Activated CD8-positive, alpha-beta T cell treated with anti-CD3 and anti-CD28 coated beads, Interleukin-2, amount 10 ng/mL, durations not matched to agents 7 days and 5 days (primary cell): ENCODE measurements at regions not wholly inside any gene's neighbourhood (a gene's known extent, or its start where the extent isn't known, plus 50 kb on each side); places are given as distances from the start of the nearest gene placed in this dataset.
"Not testable (repeated sequence)": the region's sequence is repeated elsewhere in the genome, so short reads cannot be mapped to it uniquely, and the experiment has no call there.

Experiments used
- ATAC-seq: fragments of 150-1000 bp; cut with Tn5 transposase; one replicate; pipeline ENCODE4 v1.10.0; 2021; ENCODE audit warnings: moderate library complexity
- CTCF ChIA-PET: fragments of 350-600 bp; sonication (Branson Sonifier 250); formaldehyde crosslinking; loops from one replicate; lab custom pipeline; 2021; ENCODE audit warnings: antibody characterized with exemption; lab: Charles Lee
- POLR2A ChIA-PET: fragments of 350-600 bp; sonication (Branson Sonifier 250); formaldehyde crosslinking; loops from one replicate; lab custom pipeline; 2021; ENCODE audit warnings: antibody characterized with exemption; lab: Charles Lee
- DNase-seq: peaks from one replicate; pipeline ENCODE4 v3.0.0-alpha.2; 2020
- H3K27ac Mint-ChIP-seq: one replicate; pipeline ENCODE4 v1.8.0; 2021; ENCODE audit warnings: mild to moderate bottlenecking, mixed read lengths
- H3K27me3 Mint-ChIP-seq: one replicate; pipeline ENCODE4 v1.8.0; 2021; ENCODE audit warnings: low read depth, mixed read lengths
- H3K36me3 Mint-ChIP-seq: one replicate; pipeline ENCODE4 v1.8.0; 2021; ENCODE audit warnings: low read depth, mixed read lengths
- H3K4me1 Mint-ChIP-seq: one replicate; pipeline ENCODE4 v1.8.0; 2021; ENCODE audit warnings: low read depth, mixed read lengths
- H3K4me3 Mint-ChIP-seq: one replicate; pipeline ENCODE4 v1.8.0; 2021; ENCODE audit warnings: mild to moderate bottlenecking, mixed read lengths
- H3K9me3 Mint-ChIP-seq: one replicate; pipeline ENCODE4 v1.8.0; 2022; ENCODE audit warnings: mixed read lengths; ENCODE audit not compliant: insufficient read depth

DNA sequence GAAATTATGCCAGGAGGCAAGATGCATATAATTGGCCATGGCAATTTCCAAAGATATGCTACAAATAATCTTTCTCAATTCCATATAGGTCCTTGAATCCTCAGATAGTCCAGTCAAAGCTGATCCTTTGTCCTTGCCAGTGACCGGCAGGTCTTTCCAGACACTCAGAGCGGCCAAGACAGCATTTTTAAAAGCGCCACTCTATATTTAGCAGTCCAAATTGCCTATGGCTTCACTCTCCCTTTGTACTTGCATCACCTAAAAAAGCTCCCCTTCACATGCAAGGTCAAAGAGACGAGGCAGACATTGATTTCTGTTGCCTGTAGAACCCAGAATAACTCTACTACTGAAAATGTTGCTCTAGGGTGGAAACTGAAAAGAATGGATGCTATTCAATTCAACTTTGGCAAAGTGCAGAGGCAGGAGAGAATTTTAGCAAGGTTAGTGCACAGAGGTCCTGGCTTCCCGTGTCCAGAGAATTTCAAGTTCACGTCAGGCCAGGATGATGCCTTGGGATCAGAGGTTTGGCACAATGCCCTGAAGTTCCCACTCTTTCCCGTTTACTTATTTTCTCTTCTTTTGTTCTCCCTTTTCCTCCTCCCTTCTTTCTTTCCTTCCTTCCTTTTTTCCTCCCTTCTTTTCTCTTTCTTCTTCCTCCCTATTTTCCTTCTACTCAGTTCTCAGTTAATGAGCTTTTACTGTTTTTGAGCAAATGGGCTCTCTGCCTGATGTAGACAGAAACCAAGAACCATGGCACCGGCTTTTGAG, 108.5 kb downstream of the KCNK1 start:
- Mint-ChIP-seq H3K27ac (no peak overlapping the region), H3K4me3 (no peak overlapping the region), H3K9me3 (no peaks in the 10 kb centered on the region), H3K4me1 (no peaks in the 10 kb centered on the region), H3K36me3 (no peaks in the 10 kb centered on the region), H3K27me3 (peaks cover 2% of the 10 kb centered on the region)
- no peak for ATAC-seq
- ChIA-PET POLR2A (no interaction called here), CTCF (no interaction called here)
- no peak for DNase-seq

GRCh38 chr1:233723387-233723786, 109.5 kb downstream of the KCNK1 start:
- POLR2A ChIA-PET = no interaction called here
- H3K36me3 Mint-ChIP-seq = no peaks in the 10 kb centered on the region
- H3K27ac Mint-ChIP-seq = no peak overlapping the region
- no peak overlapping the region for H3K4me3 Mint-ChIP-seq
- H3K9me3 Mint-ChIP-seq = no peaks in the 10 kb centered on the region
- H3K4me1 Mint-ChIP-seq = no peaks in the 10 kb centered on the region
- ATAC-seq (no peak), DNase-seq (no peak)
- CTCF ChIA-PET = interaction anchor here (1.4 kb wide), 1 partner anchor 14 kb away, joined by 3 read pairs; no protein-coding TSS in a partner anchor
- peaks cover 2% of the 10 kb centered on the region for H3K27me3 Mint-ChIP-seq

- H3K9me3 Mint-ChIP-seq, POLR2A ChIA-PET, H3K27ac Mint-ChIP-seq, DNase-seq, H3K36me3 Mint-ChIP-seq, ATAC-seq, H3K4me1 Mint-ChIP-seq, H3K27me3 Mint-ChIP-seq, H3K4me3 Mint-ChIP-seq: not testable (repeated sequence)
- CTCF ChIA-PET = interaction anchor here (0.8 to 1.4 kb wide), 2 partner anchors 13 to 18 kb away, joined by 3 read pairs; no protein-coding TSS in a partner anchor
Measured at GRCh38 chr1:233724131-233724631, 110.3 kb downstream of the KCNK1 start.

DNA sequence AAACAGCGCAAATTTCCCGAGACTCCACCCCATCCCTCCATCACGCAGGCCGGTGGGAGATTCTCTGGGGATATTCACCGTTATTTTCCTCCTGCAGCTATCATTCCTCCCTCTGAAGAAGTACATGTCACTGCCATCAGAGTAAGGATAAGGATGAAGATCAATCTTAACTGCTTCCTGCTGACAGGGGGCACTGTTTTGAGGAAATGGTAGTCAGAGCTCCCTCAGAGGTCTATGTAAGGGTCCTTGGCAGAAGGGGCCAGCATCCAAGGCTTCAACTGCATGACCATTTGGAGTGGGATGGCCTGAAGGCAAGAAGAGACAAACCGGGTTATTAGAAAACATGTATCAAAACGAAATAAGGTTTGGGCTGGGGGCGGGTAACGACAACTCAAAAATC, 111.5 kb downstream of the KCNK1 start:
- Mint-ChIP-seq H3K4me3 (no peak overlapping the region), H3K27me3 (peaks cover 2% of the 10 kb centered on the region), H3K36me3 (no peaks in the 10 kb centered on the region), H3K27ac (no peak overlapping the region), H3K9me3 (no peaks in the 10 kb centered on the region), H3K4me1 (no peaks in the 10 kb centered on the region)
- no peak for DNase-seq
- no peak for ATAC-seq
- ChIA-PET POLR2A (no interaction called here), CTCF (no interaction called here)

GRCh38 chr1:233728721-233729120, 114.8 kb downstream of the KCNK1 start:
- H3K4me3 Mint-ChIP-seq = no peak overlapping the region
- H3K9me3 Mint-ChIP-seq = no peaks in the 10 kb centered on the region
- CTCF ChIA-PET = no interaction called here
- H3K27me3 Mint-ChIP-seq = no peaks in the 10 kb centered on the region
- no peaks in the 10 kb centered on the region for H3K36me3 Mint-ChIP-seq
- no peaks in the 10 kb centered on the region for H3K4me1 Mint-ChIP-seq
- no peak overlapping the region for H3K27ac Mint-ChIP-seq
- ATAC-seq (no peak), DNase-seq (no peak)
- POLR2A ChIA-PET = no interaction called here

GRCh38 chr1:233730380-233730779, 116.5 kb downstream of the KCNK1 start:
- CTCF ChIA-PET = no interaction called here
- no peak overlapping the region for H3K4me3 Mint-ChIP-seq
- POLR2A ChIA-PET = no interaction called here
- no peak for ATAC-seq
- no peaks in the 10 kb centered on the region for H3K9me3 Mint-ChIP-seq
- H3K4me1 Mint-ChIP-seq = no peaks in the 10 kb centered on the region
- no peaks in the 10 kb centered on the region for H3K27me3 Mint-ChIP-seq
- DNase-seq = no peak
- H3K36me3 Mint-ChIP-seq = no peaks in the 10 kb centered on the region
- no peak overlapping the region for H3K27ac Mint-ChIP-seq

- Mint-ChIP-seq H3K36me3 (no peaks in the 10 kb centered on the region), H3K27me3 (no peaks in the 10 kb centered on the region), H3K4me3 (no peak overlapping the region), H3K4me1 (no peaks in the 10 kb centered on the region), H3K27ac (no peak overlapping the region), H3K9me3 (no peaks in the 10 kb centered on the region)
- ATAC-seq (no peak), DNase-seq (no peak)
- CTCF ChIA-PET = no interaction called here
- POLR2A ChIA-PET = no interaction called here
Measured at GRCh38 chr1:233730809-233731208, 116.9 kb downstream of the KCNK1 start.

- POLR2A ChIA-PET = interaction anchor here (0.7 kb wide), 1 partner anchor 68 kb away, joined by 3 read pairs; no protein-coding TSS in a partner anchor
- ATAC-seq (no peak), DNase-seq (no peak)
- Mint-ChIP-seq H3K27me3 (no peaks in the 10 kb centered on the region), H3K4me3 (no peak overlapping the region), H3K9me3 (no peaks in the 10 kb centered on the region), H3K27ac (no peak overlapping the region), H3K36me3 (no peaks in the 10 kb centered on the region), H3K4me1 (no peaks in the 10 kb centered on the region)
- CTCF ChIA-PET = no interaction called here
Measured at GRCh38 chr1:233732206-233732605, 118.3 kb downstream of the KCNK1 start.

GRCh38 chr1:233734456-233734855, 120.5 kb downstream of the KCNK1 start:
- no peak for ATAC-seq
- Mint-ChIP-seq H3K4me3 (no peak overlapping the region), H3K4me1 (no peaks in the 10 kb centered on the region), H3K27ac (no peak overlapping the region), H3K9me3 (no peaks in the 10 kb centered on the region), H3K36me3 (no peaks in the 10 kb centered on the region), H3K27me3 (no peaks in the 10 kb centered on the region)
- ChIA-PET CTCF (no interaction called here), POLR2A (no interaction called here)
- no peak for DNase-seq

DNA sequence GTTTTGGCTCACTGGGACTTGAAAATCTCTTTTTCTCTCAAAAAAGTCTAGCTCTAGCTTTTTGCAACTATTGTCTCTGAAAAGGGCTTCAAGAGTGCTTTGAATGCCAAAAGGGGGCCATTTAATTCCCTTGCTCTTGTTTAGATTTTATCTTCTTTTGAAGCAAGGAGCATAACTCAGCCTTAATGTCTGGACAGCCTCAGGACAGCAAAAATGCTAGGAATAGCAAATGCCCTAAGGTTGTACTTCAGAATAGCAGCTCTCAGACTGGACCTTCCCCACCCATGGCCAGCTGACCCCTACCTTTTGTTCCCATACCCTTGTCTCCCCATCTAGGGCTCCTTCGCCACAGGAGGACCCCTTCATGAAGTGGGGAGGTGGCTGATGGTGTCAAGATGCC, 121.4 kb downstream of the KCNK1 start:
- ChIA-PET POLR2A (no interaction called here), CTCF (no interaction called here)
- no peak overlapping the region for H3K27ac Mint-ChIP-seq
- H3K4me1 Mint-ChIP-seq = no peaks in the 10 kb centered on the region
- ATAC-seq = no peak
- no peak for DNase-seq
- no peaks in the 10 kb centered on the region for H3K36me3 Mint-ChIP-seq
- no peak overlapping the region for H3K4me3 Mint-ChIP-seq
- H3K27me3 Mint-ChIP-seq = no peaks in the 10 kb centered on the region
- no peaks in the 10 kb centered on the region for H3K9me3 Mint-ChIP-seq

- H3K27me3 Mint-ChIP-seq = no peaks in the 10 kb centered on the region
- H3K27ac Mint-ChIP-seq = no peak overlapping the region
- H3K36me3 Mint-ChIP-seq = no peaks in the 10 kb centered on the region
- no peak overlapping the region for H3K4me3 Mint-ChIP-seq
- ChIA-PET POLR2A (no interaction called here), CTCF (no interaction called here)
- no peaks in the 10 kb centered on the region for H3K9me3 Mint-ChIP-seq
- no peak for DNase-seq
- ATAC-seq = no peak
- H3K4me1 Mint-ChIP-seq = no peaks in the 10 kb centered on the region
Measured at GRCh38 chr1:233735847-233736246, 121.9 kb downstream of the KCNK1 start.

DNA sequence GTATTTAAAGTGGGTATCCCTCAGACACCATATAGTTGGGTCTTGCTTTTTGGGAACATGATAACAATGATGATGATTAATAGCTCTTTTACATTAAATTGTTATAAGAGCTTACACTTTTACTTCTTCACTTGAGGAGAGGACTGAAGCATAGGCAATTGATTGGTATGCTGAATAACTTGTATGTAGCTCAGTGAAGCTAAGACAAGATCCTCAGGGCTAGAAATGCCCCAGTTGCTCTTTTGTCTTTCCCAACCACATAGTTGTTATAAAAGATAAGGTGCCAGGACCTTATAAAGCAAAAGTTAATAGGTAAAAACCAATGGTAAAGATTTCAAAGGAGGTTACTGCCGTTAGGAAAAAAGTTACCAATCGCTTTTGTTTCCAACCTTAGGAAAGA, 123.4 kb downstream of the KCNK1 start:
- ChIA-PET CTCF (interaction anchor here (0.9 kb wide), 1 partner anchor 13 kb away, joined by 3 read pairs; no protein-coding TSS in a partner anchor), POLR2A (no interaction called here)
- Mint-ChIP-seq H3K27ac (no peak overlapping the region), H3K36me3 (no peaks in the 10 kb centered on the region), H3K4me3 (no peak overlapping the region), H3K27me3 (no peaks in the 10 kb centered on the region), H3K9me3 (no peaks in the 10 kb centered on the region), H3K4me1 (no peaks in the 10 kb centered on the region)
- DNase-seq (no peak), ATAC-seq (no peak)
